LNCAP (cell line): ENCODE measurements at regions not wholly inside any gene's neighbourhood (a gene's known extent, or its start where the extent isn't known, plus 50 kb on each side); places are given as distances from the start of the nearest gene placed in this dataset.

Experiments
- CTCF ChIP-seq: fragments of 450-650 bp; IDR thresholded peaks from 2 replicates; pipeline ENCODE4 v1.5.1; 2017; ENCODE audit warnings: mild to moderate bottlenecking

- no peak for TF ChIP-seq CTCF
Measured at GRCh38 chr21:15487196-15487550, 242.6 kb upstream of the USP25 start.

DNA sequence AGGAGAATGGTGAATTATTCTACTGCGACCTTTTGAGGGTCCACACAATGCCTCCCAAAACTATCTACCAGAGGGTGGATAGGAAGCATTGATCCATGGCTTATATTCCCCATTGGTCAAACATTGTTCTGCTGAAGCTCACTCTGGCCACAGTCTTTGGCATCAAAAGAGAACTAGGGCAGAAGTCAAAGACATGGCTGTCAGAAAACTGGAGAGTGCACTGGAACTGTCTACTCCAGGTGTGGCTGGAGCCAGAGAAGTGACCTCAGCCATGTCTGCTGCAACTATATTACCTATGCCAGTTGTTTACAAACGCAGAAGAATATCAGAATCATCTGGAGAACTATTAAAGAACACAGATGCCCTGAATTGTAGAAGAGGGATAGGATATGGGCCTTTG lies 238.7 kb upstream of the USP25 start:
- no peak for TF ChIP-seq CTCF

DNA sequence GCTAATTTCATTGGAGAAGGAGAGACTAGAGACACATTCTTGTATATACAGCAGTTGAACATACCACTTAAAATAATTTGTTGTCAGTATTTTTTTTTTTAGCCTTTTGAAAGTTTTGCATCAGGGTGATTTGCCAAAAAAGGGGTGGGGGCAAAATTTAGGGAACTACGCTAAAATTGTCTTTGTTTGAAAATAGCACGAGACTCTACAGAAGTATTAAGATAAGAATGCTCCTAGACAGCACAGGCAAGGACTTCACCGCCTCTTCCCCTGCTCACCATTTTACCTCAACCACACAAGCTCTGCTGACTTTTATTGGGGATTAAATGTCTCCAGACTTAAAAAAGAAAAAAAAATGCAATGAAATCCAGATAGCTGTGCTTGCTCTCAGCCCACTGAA lies 236.1 kb upstream of the USP25 start:
- no peak for TF ChIP-seq CTCF

GRCh38 chr21:15494481-15494880 lies 235.3 kb upstream of the USP25 start:
- TF ChIP-seq CTCF: no peak

DNA sequence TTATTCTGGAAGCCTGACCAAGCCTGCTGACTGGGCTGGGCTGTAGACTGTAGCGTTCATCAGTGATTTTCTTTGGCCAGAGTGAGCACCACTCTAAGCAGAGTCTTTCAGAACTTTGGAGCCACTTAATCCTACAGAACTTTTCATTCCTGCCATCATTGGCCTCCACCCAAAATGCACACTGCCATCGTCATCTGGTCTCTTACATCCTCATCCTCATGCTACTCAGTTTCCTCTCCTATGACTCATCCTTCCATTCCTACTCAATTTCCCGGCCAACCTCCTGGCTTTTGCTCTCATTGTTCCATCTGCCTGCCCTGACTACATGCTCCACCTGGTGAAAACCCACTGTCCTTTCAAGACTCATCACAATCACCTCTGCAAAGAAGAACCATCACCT lies 233.8 kb upstream of the USP25 start:
- no peak for TF ChIP-seq CTCF

DNA sequence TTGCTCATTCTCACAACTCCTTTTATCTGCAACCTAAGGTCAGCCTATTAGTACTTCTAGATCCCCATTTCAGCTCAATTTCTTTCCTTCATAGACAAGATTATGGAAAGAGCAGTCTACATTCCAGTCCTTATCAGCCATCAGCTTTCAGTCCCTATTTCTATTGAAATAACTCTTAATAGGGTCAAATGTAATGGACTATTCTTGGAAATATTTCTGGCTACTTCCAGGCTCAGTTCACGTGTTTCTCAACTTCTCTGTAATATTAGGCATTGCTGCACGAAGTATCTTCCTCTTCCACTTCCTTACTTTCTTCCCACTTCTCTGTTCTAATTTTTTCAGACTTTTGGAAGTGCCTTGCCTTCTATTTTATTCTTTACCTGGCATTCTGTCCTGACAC lies 232.9 kb upstream of the USP25 start:
- TF ChIP-seq CTCF: no peak

- no peak for TF ChIP-seq CTCF
Measured at GRCh38 chr21:15498455-15498854, 231.3 kb upstream of the USP25 start.

- TF ChIP-seq CTCF: no peak
Measured at GRCh38 chr21:15506086-15506485, 223.7 kb upstream of the USP25 start.
